GM19324 (cell line): ENCODE measurements at regions not wholly inside any gene's neighbourhood (a gene's known extent, or its start where the extent isn't known, plus 50 kb on each side); places are given as distances from the start of the nearest gene placed in this dataset.
"Not testable (repeated sequence)": the region's sequence is repeated elsewhere in the genome, so short reads cannot be mapped to it uniquely, and the experiment has no call there.

Experiments
- ATAC-seq: cut with Tn5 transposase; IDR thresholded peaks from one replicate; pipeline ENCODE4 v1.9.1; 2021; ENCODE audit warnings: mild to moderate bottlenecking, moderate library complexity; ENCODE audit not compliant: unreplicated experiment, low FRiP score

GRCh38 chr9:75713335-75713734, 177.1 kb upstream of the PCSK5 start:
- ATAC-seq = no peak

GRCh38 chr9:75715360-75715759, 175.1 kb upstream of the PCSK5 start:
- no peak for ATAC-seq

- ATAC-seq = no peak
Measured at GRCh38 chr9:75718677-75719076, 171.8 kb upstream of the PCSK5 start.

DNA sequence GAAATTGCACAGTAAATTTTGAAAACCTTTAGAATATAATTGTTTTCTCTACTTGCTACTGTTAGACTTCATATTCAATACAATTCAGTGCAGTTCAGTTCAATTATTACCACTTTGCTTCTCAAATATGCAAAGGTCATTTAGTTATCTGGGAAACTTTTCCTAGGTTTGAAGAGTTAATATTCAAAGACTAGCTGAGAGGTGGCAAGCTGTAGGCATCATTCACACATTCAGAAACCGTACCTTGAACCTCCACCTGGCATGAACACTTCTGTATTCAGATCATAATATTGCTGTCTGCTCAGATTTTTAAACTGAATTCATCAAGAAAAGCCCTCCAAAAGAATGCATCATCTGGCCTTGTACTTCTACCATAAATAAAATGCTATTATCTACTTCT, 162.1 kb upstream of the PCSK5 start:
- ATAC-seq = no peak

- ATAC-seq = no peak
Measured at GRCh38 chr9:75734802-75735201, 155.7 kb upstream of the PCSK5 start.

- ATAC-seq = no peak
Measured at GRCh38 chr9:75739884-75740611, 150.4 kb upstream of the PCSK5 start.

DNA sequence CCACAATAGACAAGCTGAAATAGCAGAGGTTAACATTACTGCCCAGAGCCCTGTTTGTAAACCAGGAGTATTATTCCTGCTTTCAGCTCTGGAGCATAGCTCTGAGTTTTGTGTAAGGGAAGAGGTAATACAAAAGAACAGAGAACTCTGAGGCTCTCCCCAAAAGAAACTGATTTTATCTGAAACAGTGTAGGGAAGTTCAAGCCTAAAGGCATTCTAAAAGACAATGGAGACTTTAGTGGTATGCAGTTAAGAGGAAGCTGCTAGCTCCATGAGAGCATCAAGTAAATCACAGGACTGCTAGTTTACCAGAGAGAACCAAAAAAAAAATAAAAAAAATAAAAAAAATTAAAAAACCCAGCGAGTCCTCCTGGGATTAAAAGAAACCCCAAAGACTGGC, 146.6 kb upstream of the PCSK5 start:
- no peak for ATAC-seq

DNA sequence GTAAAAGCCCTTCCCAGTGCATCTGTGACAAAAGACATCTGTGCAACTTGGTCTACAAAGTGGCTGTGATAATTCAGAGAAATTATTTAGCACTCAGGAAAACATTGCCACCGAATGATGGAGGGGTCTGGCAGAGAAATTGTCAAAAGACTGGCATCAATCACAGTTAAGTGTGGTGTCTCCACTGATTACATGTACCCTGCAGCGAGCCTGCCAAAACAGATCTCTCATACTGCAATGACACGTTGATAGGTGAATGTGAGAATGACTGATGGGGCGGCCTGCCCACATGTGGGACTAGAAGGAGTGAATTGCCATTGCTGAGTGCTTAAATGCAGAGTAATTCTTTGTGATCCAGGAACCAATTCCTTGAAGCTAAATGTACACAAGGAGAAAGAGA, 136.4 kb upstream of the PCSK5 start:
- no peak for ATAC-seq

DNA sequence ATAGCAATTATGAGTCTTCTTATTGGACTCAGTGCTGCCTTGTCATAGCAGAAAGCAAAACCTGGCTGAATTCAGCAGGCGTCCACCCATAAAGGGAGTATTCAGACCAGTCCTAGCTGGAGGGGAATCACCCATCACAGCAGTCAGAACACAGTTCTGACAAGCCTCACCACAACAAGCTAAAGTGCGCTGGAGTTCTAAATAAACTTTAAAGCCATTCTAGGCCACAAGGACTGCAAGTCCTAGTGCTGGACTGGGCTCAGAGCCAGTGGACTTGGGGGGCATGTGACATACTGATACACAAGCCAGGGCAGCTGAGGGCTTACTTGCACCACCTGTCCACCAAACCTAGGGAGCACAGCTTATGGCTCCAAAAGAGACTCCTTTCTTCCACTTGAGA, 115.3 kb upstream of the PCSK5 start:
- no peak for ATAC-seq

DNA sequence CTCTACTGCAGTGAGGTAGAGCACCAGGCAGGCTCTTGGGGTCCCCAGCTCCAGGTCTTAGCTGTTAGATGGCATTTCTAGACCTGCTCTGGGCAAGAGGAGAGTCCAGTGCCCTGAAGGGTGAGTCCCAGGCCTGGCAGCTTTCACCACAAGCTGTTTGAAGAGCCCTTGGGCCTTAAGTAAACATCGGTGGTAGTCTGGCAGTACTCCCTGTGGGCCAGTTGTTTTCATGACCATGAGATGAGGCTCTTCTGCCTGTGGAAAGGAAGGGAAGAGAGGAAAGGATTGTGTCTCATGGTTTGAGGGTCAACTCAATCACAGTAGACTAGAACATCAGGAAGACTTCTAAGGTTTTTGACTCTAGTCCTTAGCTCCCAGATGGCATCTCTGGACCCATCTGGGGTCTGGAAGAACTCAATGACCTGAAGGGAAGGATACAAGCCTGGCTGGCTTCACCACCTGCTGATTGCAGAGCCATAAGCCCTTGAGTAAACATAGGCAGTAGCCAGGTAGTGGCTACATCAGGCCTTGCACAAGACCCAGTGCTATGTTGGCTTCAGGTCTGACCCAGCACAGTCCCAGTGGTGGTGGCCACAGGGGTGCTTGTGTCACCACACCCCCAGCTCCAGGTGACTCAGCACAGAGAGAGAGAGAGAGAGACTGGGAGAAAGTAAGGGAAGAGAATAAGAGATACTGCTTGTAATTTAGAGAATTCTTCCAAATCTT, 114.3 kb upstream of the PCSK5 start:
- no peak for ATAC-seq

DNA sequence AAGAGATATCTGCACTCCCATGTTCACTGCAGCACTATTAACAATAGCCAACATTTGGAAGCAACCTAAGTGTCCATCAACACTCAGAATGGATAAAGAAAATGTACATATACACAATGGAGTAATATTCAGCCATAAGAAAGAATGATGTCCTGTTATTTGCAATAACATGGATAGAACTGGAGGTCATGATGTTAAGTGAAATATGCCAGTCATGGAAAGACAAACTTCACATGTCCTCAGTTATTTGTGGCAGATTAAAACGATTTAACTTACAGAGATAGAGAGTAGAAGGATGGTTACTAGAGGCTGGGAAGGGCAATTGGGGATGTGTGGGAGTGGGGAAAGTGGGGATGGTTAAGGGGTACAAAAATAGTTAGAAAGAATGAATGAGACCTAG, 110.3 kb upstream of the PCSK5 start:
- ATAC-seq = no peak

DNA sequence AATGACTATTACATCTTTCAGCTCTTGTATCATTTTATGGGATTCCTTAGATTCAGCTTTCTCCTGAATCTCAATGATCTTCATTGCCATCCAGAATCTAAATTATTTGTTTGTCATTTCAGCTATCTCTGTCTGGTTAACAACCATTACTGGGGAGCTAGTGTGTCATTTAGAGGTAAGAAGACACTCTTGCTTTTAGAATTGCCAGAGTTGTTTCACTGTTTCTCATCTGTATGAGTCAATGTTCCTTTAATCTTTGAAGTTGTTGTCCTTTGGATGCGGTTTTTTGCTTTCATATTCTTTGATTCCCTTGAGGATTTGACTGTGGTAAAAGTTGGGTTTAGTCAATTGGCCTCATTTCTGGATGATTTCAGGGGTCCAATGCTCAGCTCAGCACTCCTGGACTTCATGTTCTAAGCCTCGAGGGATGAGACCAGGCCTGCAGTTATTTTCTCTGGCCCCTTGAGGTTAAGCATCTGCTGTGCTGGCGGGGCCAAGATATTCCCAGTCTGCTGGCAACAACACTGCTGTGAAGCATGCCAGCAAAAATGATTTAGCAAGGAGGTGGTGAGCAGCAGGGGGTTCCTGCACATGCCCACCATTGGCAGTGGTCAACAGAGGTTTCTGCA, 102.4 kb upstream of the PCSK5 start:
- ATAC-seq = no peak

GRCh38 chr9:75797085-75797580, 93.3 kb upstream of the PCSK5 start:
- no peak for ATAC-seq

DNA sequence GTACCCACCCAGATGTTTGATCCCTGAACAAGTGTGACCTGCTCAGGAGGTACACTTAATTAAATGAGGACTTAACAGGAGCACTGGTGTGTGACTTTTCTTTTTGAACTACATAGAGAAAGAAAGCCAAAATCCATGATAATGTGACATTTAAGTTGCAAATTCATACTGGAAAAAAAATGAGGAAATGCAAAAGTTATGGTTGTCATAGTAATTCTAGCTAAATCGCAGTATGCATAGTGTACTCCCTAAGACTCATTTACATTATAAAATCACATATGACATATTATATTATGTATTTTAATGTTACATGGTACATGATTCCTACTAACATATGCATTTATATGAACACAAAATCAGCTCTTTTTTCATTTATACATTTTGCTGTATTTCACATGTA, 92.0 kb upstream of the PCSK5 start:
- no peak for ATAC-seq

GRCh38 chr9:75803130-75803529, 87.3 kb upstream of the PCSK5 start:
- no peak for ATAC-seq

DNA sequence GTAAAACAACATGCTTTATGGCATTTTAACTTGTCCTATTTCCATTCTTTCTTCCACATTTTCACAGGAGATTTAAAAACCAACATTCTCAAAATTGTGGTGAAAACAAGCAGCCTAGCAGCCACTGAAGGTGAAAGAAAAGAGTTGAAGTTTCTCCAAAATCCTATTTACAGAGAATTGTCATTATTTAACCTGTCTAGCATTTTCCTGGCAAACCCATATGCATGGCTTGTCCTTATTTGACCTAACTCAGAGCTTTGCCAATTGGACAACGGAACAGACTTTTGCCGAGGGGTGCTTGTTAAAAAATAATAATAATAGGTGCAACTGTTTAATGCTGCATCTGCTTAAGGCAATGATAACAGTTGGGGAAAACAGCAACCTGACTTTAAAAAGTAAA, 80.4 kb upstream of the PCSK5 start:
- no peak for ATAC-seq

DNA sequence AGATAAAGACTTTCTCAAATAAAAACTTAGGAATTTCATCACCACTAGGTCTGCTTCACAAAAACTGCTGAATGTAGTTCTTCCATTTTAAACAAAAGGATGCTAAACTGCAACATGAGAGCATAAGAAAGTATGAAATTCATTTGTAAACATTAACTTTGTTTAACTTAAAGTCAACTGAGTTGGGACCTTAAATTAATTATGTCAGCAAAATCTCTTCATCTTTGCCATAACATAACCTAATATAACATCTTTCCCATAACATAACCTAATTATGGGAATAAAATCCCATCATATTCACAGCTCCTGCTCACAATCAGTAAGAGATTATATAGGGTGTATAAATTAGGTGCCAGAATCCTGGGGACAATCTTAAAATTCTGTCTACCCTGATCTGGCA, 78.8 kb upstream of the PCSK5 start:
- no peak for ATAC-seq

DNA sequence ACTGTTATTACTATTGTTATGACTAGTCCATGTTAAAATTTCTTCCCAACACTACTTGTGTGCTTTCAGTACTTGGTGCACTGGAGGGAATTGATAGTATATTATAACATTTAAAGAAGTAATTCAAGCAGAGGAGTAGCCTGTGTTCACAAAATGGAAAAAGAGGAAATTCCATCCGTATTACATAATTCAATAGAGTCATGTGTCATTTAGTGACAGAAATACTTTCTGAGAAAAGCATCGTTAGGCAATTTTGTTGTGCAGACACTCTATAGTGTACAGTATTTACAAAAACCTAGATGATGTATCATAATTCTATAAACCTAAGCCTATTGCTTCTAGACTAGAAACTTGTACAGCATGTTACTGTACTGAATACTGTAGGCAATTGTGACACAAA, 78.3 kb upstream of the PCSK5 start:
- ATAC-seq = no peak

- no peak for ATAC-seq
Measured at GRCh38 chr9:75814667-75815066, 75.8 kb upstream of the PCSK5 start.

DNA sequence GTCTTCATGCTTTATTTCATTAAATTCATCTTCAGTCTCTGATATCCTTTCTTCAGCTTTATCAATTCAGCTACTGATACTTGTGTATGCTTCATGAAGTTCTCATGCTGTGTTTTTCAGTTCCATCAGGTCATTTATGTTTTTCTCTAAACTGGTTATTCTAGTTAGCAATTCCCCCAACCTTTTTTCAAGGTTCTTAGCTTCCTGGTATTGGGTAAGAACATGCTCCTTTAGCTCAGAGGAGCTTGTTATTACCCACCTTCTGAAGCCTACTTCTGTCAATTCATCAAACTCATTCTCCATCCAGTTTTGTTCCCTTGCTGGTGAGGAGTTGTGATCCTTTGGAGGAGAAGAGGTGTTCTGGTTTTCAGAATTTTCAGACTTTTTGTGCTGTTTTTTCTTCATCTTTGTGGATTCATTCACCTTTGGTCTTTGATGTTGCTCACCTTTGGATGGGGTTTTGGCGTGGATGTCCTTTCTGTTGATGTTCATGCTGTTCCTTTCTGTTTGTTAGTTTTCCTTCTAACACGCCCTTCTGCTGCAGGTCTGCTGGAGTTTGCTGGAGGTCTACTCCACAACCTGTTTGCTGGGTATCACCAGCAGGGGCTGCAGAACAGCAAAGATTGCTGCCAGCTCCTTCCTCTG, 69.9 kb upstream of the PCSK5 start:
- not testable (repeated sequence) for ATAC-seq

DNA sequence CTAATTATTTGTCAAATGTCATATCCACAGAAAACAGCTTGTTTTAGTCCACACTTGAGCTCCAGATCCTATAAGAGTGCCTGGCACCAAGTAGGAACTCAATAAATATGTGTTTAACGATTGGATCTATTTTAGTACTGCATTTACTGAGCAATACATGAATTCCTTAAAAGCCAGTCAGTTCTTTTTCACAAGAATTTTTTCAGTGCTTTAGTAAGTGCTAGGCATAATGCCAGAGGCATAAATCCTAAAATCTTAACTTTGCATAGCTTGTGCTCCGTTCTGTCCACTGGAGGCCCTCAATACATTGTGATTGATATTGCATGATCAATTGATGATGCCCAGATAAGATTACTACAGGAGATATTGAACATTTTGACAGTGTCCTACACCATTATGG, 67.3 kb upstream of the PCSK5 start:
- ATAC-seq = no peak
